ENCODE measurements at regions not wholly inside any gene's neighbourhood (a gene's known extent, or its start where the extent isn't known, plus 50 kb on each side); places are given as distances from the start of the nearest gene placed in this dataset.
A peak's percentile ranks its signal among the peaks of the same experiment; 100 is the strongest.

GRCh38 chrX:65588795-65589194, 54.2 kb upstream of the LAS1L start:
- H3K4me3 ChIP-seq (ENCODE audit: control insufficient read depth in 2 of 3, extremely low read depth in 1 of 3, insufficient read depth in 2 of 3, low read depth in 1 of 3, low read length in 3 of 3): no peak overlapping the region
- no peaks in the 10 kb centered on the region for H3K9me3 ChIP-seq (ENCODE audit: control insufficient read depth, low read depth, low read length)
- no peak for FAIRE-seq
- no peaks in the 10 kb centered on the region for H3K79me2 ChIP-seq (ENCODE audit: control insufficient read depth, insufficient read depth, low read length)
- no peaks in the 10 kb centered on the region for H4K20me1 ChIP-seq (ENCODE audit: control insufficient read depth, extremely low read depth, insufficient read depth, low read length)
- H3K9ac ChIP-seq (ENCODE audit: control insufficient read depth, extremely low read depth, insufficient read depth, low read length): no peak overlapping the region
- dilution Hi-C loops (cut with MboI; ENCODE audit: extremely low pct_ligation_motif_present, low sequenced_read_pairs): no loop called here
- H3K36me3 ChIP-seq (ENCODE audit: control insufficient read depth in 2 of 2, extremely low read depth in 1 of 2, insufficient read depth in 2 of 2, low read length in 2 of 2): no peaks in the 10 kb centered on the region
- no peaks in the 10 kb centered on the region for H3K9me1 ChIP-seq (ENCODE audit: control insufficient read depth, extremely low read depth, insufficient read depth, low read length)
- no peaks in the 10 kb centered on the region for H3K27me3 ChIP-seq (ENCODE audit: control insufficient read depth, extremely low read depth, insufficient read depth, low read length)
- DNase-seq (ENCODE audit: low read depth, low spot score): no peak
- no peak overlapping the region for H3K27ac ChIP-seq (ENCODE audit: control insufficient read depth, insufficient read depth, low read length)
- peak overlapping the region; percentile 41 for H3K4me2 ChIP-seq (ENCODE audit: control insufficient read depth, extremely low read depth, insufficient read depth, low read depth, low read length)
- H3K4me1 ChIP-seq (ENCODE audit: control insufficient read depth, extremely low read depth, insufficient read depth, low read length): peaks cover 9% of the 10 kb centered on the region
- TF ChIP-seq EZH2 (IDR thresholded peaks at IDR 0.05; ENCODE audit: low read length) (no peak), CTCF (optimal IDR thresholded peaks at IDR 0.05 in 1 of 3, IDR thresholded peaks at IDR 0.05 in 1 of 3, conservative IDR thresholded peaks at IDR 0.05 in 1 of 3; ENCODE audit: extremely low read depth in 1 of 3, insufficient read depth in 2 of 3, low read length in 3 of 3) (no peak)
- no peak overlapping the region for H2AFZ ChIP-seq (ENCODE audit: control insufficient read depth, low read length)

- Histone ChIP-seq H3K9ac (ENCODE audit: control insufficient read depth, extremely low read depth, insufficient read depth, low read length) (no peak overlapping the region), H3K4me1 (ENCODE audit: control insufficient read depth, extremely low read depth, insufficient read depth, low read length) (peaks cover 9% of the 10 kb centered on the region), H3K27me3 (ENCODE audit: control insufficient read depth, extremely low read depth, insufficient read depth, low read length) (no peaks in the 10 kb centered on the region), H4K20me1 (ENCODE audit: control insufficient read depth, extremely low read depth, insufficient read depth, low read length) (no peaks in the 10 kb centered on the region), H3K9me3 (ENCODE audit: control insufficient read depth, low read depth, low read length) (no peaks in the 10 kb centered on the region), H3K36me3 (ENCODE audit: control insufficient read depth in 2 of 2, extremely low read depth in 1 of 2, insufficient read depth in 2 of 2, low read length in 2 of 2) (no peaks in the 10 kb centered on the region), H2AFZ (ENCODE audit: control insufficient read depth, low read length) (peak overlapping the region; percentile 48), H3K9me1 (ENCODE audit: control insufficient read depth, extremely low read depth, insufficient read depth, low read length) (no peaks in the 10 kb centered on the region), H3K4me3 (ENCODE audit: control insufficient read depth in 2 of 3, extremely low read depth in 1 of 3, insufficient read depth in 2 of 3, low read depth in 1 of 3, low read length in 3 of 3) (peak overlapping the region in 2 of 3 experiments; percentile 10 to 12), H3K4me2 (ENCODE audit: control insufficient read depth, extremely low read depth, insufficient read depth, low read depth, low read length) (peak overlapping the region; percentile 41), H3K27ac (ENCODE audit: control insufficient read depth, insufficient read depth, low read length) (no peak overlapping the region), H3K79me2 (ENCODE audit: control insufficient read depth, insufficient read depth, low read length) (no peaks in the 10 kb centered on the region)
- TF ChIP-seq EZH2 (IDR thresholded peaks at IDR 0.05; ENCODE audit: low read length): no peak
- TF ChIP-seq CTCF (optimal IDR thresholded peaks at IDR 0.05 in 1 of 3, IDR thresholded peaks at IDR 0.05 in 1 of 3, conservative IDR thresholded peaks at IDR 0.05 in 1 of 3; ENCODE audit: extremely low read depth in 1 of 3, insufficient read depth in 2 of 3, low read length in 3 of 3): no peak
- dilution Hi-C loops (cut with MboI; ENCODE audit: extremely low pct_ligation_motif_present, low sequenced_read_pairs): no loop called here
- DNase-seq (ENCODE audit: low read depth, low spot score) (no peak), FAIRE-seq (no peak)
These were observed 53.3 kb upstream of the LAS1L start for GRCh38 chrX:65587616-65588526.
